ENCODE measurements at regions not wholly inside any gene's neighbourhood (a gene's known extent, or its start where the extent isn't known, plus 50 kb on each side); places are given as distances from the start of the nearest gene placed in this dataset.

DNA sequence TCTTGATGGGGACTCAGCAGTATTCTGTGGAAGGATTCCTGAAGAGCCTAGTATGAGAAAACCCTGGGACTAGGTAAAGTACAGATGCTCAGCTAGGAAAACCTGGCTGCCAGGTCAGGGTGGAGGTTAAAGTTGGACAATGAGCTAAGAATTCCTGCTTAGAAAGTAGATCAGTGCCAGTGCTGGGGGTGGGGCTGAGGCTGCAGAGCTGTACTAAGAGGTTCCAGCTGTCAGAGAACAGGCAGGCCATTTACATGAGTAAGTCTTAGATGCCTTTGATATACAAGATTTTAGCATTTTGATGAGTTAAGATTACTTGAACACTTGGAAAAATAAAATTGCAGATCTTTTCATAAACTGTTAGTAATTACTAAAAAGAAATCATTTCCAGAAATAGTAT lies 332.3 kb upstream of the NUDT12 start:
- no peak for TF ChIP-seq REST (IDR thresholded peaks at IDR 0.05; ENCODE audit: insufficient read depth in 1 of 2, low read depth in 2 of 2, low read length in 2 of 2)
- TF ChIP-seq SIN3A (IDR thresholded peaks at IDR 0.05; ENCODE audit: borderline replicate concordance, insufficient read depth, low read length): no peak
- no peak for TF ChIP-seq FOXP2 (optimal IDR thresholded peaks at IDR 0.05; ENCODE audit: borderline replicate concordance, extremely low read depth, extremely low read length, insufficient read depth)
- no peak for TF ChIP-seq TAF1 (IDR thresholded peaks at IDR 0.05; ENCODE audit: borderline replicate concordance, insufficient read depth, low read length)
- no peak for TF ChIP-seq POLR2AphosphoS5 (IDR thresholded peaks at IDR 0.05; ENCODE audit: low read depth, low read length)

- TF ChIP-seq FOXP2 (optimal IDR thresholded peaks at IDR 0.05; ENCODE audit: borderline replicate concordance, extremely low read depth, extremely low read length, insufficient read depth) (no peak), TAF1 (IDR thresholded peaks at IDR 0.05; ENCODE audit: borderline replicate concordance, insufficient read depth, low read length) (no peak), SIN3A (IDR thresholded peaks at IDR 0.05; ENCODE audit: borderline replicate concordance, insufficient read depth, low read length) (no peak), POLR2AphosphoS5 (IDR thresholded peaks at IDR 0.05; ENCODE audit: low read depth, low read length) (no peak), REST (IDR thresholded peaks at IDR 0.05; ENCODE audit: insufficient read depth in 1 of 2, low read depth in 2 of 2, low read length in 2 of 2) (no peak)
Observed at GRCh38 chr5:103891151-103891550, 328.6 kb upstream of the NUDT12 start.

GRCh38 chr5:103890313-103890712 lies 327.7 kb upstream of the NUDT12 start:
- TF ChIP-seq REST (IDR thresholded peaks at IDR 0.05; ENCODE audit: insufficient read depth in 1 of 2, low read depth in 2 of 2, low read length in 2 of 2) (no peak), FOXP2 (optimal IDR thresholded peaks at IDR 0.05; ENCODE audit: borderline replicate concordance, extremely low read depth, extremely low read length, insufficient read depth) (no peak), TAF1 (IDR thresholded peaks at IDR 0.05; ENCODE audit: borderline replicate concordance, insufficient read depth, low read length) (no peak), POLR2AphosphoS5 (IDR thresholded peaks at IDR 0.05; ENCODE audit: low read depth, low read length) (no peak), SIN3A (IDR thresholded peaks at IDR 0.05; ENCODE audit: borderline replicate concordance, insufficient read depth, low read length) (no peak)

- no peak for TF ChIP-seq SIN3A (IDR thresholded peaks at IDR 0.05; ENCODE audit: borderline replicate concordance, insufficient read depth, low read length)
- no peak for TF ChIP-seq REST (IDR thresholded peaks at IDR 0.05; ENCODE audit: insufficient read depth in 1 of 2, low read depth in 2 of 2, low read length in 2 of 2)
- TF ChIP-seq FOXP2 (optimal IDR thresholded peaks at IDR 0.05; ENCODE audit: borderline replicate concordance, extremely low read depth, extremely low read length, insufficient read depth): no peak
- no peak for TF ChIP-seq POLR2AphosphoS5 (IDR thresholded peaks at IDR 0.05; ENCODE audit: low read depth, low read length)
- TF ChIP-seq TAF1 (IDR thresholded peaks at IDR 0.05; ENCODE audit: borderline replicate concordance, insufficient read depth, low read length): no peak
Observed at GRCh38 chr5:103889500-103890209, 327.1 kb upstream of the NUDT12 start.

Data from PFSK-1 (cell line).